MCF 10A (cell line): ENCODE measurements at regions not wholly inside any gene's neighbourhood (a gene's known extent, or its start where the extent isn't known, plus 50 kb on each side); places are given as distances from the start of the nearest gene placed in this dataset.
"Not testable (repeated sequence)": the region's sequence is repeated elsewhere in the genome, so short reads cannot be mapped to it uniquely, and the experiment has no call there.

Experiments
- BruUV-seq: library from RNA; stranded (reverse); fragments of 400-500 nt; replicated peaks from 2 replicates; lab custom pipeline; 2021; lab: Mats Ljungman, UMichigan
- CTCF ChIA-PET: fragments of 300-600 bp; sonication (Branson Sonifier 250); formaldehyde crosslinking; extraction: SDS; loops from one replicate; lab custom pipeline; 2021; ENCODE audit warnings: antibody characterized with exemption, inconsistent platforms; lab: Yijun Ruan, JAX
- POLR2A ChIA-PET: fragments of 300-600, 350-650 bp; sonication (Branson Sonifier 250); formaldehyde crosslinking; extraction: SDS; loops from one replicate; lab custom pipeline; 2020; ENCODE audit warnings: antibody characterized with exemption, inconsistent platforms; lab: Yijun Ruan, JAX
- DNase-seq: peaks from one replicate; pipeline ENCODE4 v3.0.0-alpha.2; 2018; ENCODE audit not compliant: unreplicated experiment
- H3K27ac Mint-ChIP-seq: one replicate; pipeline ENCODE4 v1.8.0; 2022; ENCODE audit warnings: mild to moderate bottlenecking, low read depth, mixed read lengths; ENCODE audit not compliant: unreplicated experiment
- H3K27me3 Mint-ChIP-seq: one replicate; pipeline ENCODE4 v1.8.0; 2022; ENCODE audit warnings: mixed read lengths; ENCODE audit not compliant: insufficient read depth, unreplicated experiment
- H3K36me3 Mint-ChIP-seq: one replicate; pipeline ENCODE4 v1.8.0; 2022; ENCODE audit warnings: mild to moderate bottlenecking, moderate library complexity, mixed read lengths; ENCODE audit not compliant: insufficient read depth, unreplicated experiment
- H3K4me1 Mint-ChIP-seq: one replicate; pipeline ENCODE4 v1.8.0; 2022; ENCODE audit warnings: mixed read lengths; ENCODE audit not compliant: insufficient read depth, unreplicated experiment
- H3K4me3 Mint-ChIP-seq: one replicate; pipeline ENCODE4 v1.8.0; 2022; ENCODE audit warnings: mild to moderate bottlenecking, moderate library complexity, mixed read lengths; ENCODE audit not compliant: unreplicated experiment
- H3K9me3 Mint-ChIP-seq: one replicate; pipeline ENCODE4 v1.8.0; 2022; ENCODE audit warnings: mixed read lengths; ENCODE audit not compliant: unreplicated experiment
- CTCF ChIP-seq: fragments of 200-600 bp; IDR thresholded peaks from one replicate; pipeline ENCODE4 v1.8.0; 2022; ENCODE audit warnings: antibody characterized with exemption, mild to moderate bottlenecking; ENCODE audit not compliant: unreplicated experiment
- intact Hi-C: fragments of 100-400 bp; cut with micrococcal nuclease; formaldehyde crosslinking; loops from 2 replicates; pipeline ENCODE4 v1.14.1; 2022

DNA sequence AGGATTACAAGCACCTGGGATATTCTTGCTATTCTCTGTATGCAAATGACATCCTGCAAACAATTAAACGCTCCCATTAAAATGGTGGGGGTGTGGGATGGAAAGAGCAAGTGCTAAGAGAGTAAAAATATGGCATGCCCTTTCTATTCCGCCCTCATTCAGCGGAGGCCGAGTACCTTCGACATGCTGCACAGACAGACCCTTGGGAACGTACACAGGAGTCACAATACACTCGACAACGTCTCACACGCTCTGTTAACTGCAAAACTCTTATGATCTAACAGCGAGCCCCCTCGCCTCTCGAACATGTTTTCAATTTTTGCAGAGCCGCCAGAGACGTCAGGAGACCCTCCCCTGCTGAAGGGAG lies 322.2 kb downstream of the CEMIP2 start:
- no TSS peak for BruUV-seq
- Mint-ChIP-seq H3K4me1 (no peaks in the 10 kb centered on the region), H3K9me3 (no peaks in the 10 kb centered on the region), H3K36me3 (no peaks in the 10 kb centered on the region), H3K4me3 (peak overlapping the region; percentile 67), H3K27me3 (peaks cover 44% of the 10 kb centered on the region), H3K27ac (no peak overlapping the region)
- ChIA-PET POLR2A (no interaction called here), CTCF (interaction anchor here (0.5 kb wide), 1 partner anchor 51 kb away, joined by 3 read pairs; no protein-coding TSS in a partner anchor)
- no peak for TF ChIP-seq CTCF
- DNase-seq = no peak
- intact Hi-C loops = loop anchor here (10.0 kb wide), 2 partner anchors 161 to 1861 kb away; no protein-coding TSS in a partner anchor

DNA sequence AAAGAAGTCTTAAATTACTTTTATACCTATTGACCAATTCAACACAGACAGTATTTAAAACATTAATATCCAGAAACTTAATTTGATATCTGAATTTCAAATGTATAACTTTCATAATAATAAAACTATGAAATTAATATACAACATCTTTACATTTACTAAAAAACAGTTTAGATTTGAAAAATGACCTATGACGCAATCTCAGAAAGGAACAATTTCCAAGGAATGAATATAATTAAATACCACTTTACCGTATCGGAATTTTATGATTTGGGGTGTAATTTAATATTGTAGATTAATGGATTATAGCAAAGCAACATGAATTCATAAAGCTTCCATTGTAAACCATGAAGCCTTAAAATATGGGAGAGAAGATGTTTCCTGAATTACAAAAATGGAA lies 321.5 kb upstream of the TRPM3 start:
- no peaks in the 10 kb centered on the region for H3K9me3 Mint-ChIP-seq
- ChIA-PET POLR2A (no interaction called here), CTCF (interaction anchor here (0.7 kb wide), 1 partner anchor 47 kb away, joined by 3 read pairs; no protein-coding TSS in a partner anchor)
- H3K4me3 Mint-ChIP-seq = no peak overlapping the region
- TF ChIP-seq CTCF = no peak
- H3K27me3 Mint-ChIP-seq = peaks cover 34% of the 10 kb centered on the region
- no peaks in the 10 kb centered on the region for H3K36me3 Mint-ChIP-seq
- no peak for DNase-seq
- no peak overlapping the region for H3K27ac Mint-ChIP-seq
- no TSS peak for BruUV-seq
- no peaks in the 10 kb centered on the region for H3K4me1 Mint-ChIP-seq
- intact Hi-C loops = loop anchor here (10.0 kb wide), 2 partner anchors 158 to 1858 kb away; no protein-coding TSS in a partner anchor

DNA sequence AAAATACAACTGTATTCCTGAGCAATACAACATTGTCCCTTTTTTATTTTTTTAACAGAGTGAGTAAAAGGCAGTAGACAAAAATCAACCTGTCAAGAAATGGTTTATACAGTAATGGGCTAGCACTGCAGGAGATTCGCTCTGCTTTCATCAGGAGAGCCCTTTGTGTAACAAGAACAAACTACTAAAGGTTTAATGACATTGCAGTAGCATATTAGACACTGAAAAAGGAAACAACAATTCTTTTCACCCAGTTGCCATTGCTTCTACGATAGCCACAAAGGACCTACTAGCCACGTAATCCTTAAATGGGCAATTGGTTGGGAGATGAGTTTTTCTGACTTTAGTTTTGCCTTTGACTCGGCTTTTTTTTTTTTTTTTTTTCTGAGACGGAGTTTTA lies 319.8 kb upstream of the TRPM3 start:
- BruUV-seq = no TSS peak
- no peak for DNase-seq
- no peak overlapping the region for H3K4me3 Mint-ChIP-seq
- H3K27me3 Mint-ChIP-seq = peaks cover 22% of the 10 kb centered on the region
- TF ChIP-seq CTCF = no peak
- H3K4me1 Mint-ChIP-seq = no peaks in the 10 kb centered on the region
- H3K9me3 Mint-ChIP-seq = no peaks in the 10 kb centered on the region
- H3K36me3 Mint-ChIP-seq = no peaks in the 10 kb centered on the region
- no peak overlapping the region for H3K27ac Mint-ChIP-seq
- intact Hi-C loops = loop anchor here (10.0 kb wide), 2 partner anchors 156 to 1856 kb away; no protein-coding TSS in a partner anchor
- ChIA-PET CTCF (no interaction called here), POLR2A (no interaction called here)

- Mint-ChIP-seq H3K27me3 (peaks cover 13% of the 10 kb centered on the region), H3K9me3 (no peaks in the 10 kb centered on the region), H3K4me3 (no peak overlapping the region), H3K4me1 (no peaks in the 10 kb centered on the region), H3K27ac (no peak overlapping the region), H3K36me3 (no peaks in the 10 kb centered on the region)
- TF ChIP-seq CTCF = no peak
- CTCF ChIA-PET = interaction anchor here (0.6 to 0.7 kb wide), 2 partner anchors 338 to 766 kb away, joined by 3 to 5 read pairs; no protein-coding TSS in a partner anchor
- POLR2A ChIA-PET = no interaction called here
- intact Hi-C loops = loop anchor here (10.0 kb wide), 1 partner anchor 67 kb away; no protein-coding TSS in a partner anchor
- no peak for DNase-seq
- BruUV-seq = no TSS peak
These were observed 310.5 kb upstream of the TRPM3 start for GRCh38 chr9:71431931-71432330.

- H3K36me3 Mint-ChIP-seq, BruUV-seq, H3K27ac Mint-ChIP-seq, H3K4me3 Mint-ChIP-seq, H3K27me3 Mint-ChIP-seq, POLR2A ChIA-PET, H3K4me1 Mint-ChIP-seq, intact Hi-C loops: not testable (repeated sequence)
- CTCF ChIA-PET = interaction anchor here (0.6 kb wide), 3 partner anchors 16 to 1251 kb away, joined by 3 to 7 read pairs (median 3); no protein-coding TSS in a partner anchor
- peaks cover 10% of the 10 kb centered on the region for H3K9me3 Mint-ChIP-seq
- peak; percentile 9 for DNase-seq
These were observed 285.9 kb upstream of the TRPM3 start for GRCh38 chr9:71407341-71407740.
